CD8-positive, alpha-beta memory T cell (primary cell): ENCODE measurements at regions not wholly inside any gene's neighbourhood (a gene's known extent, or its start where the extent isn't known, plus 50 kb on each side); places are given as distances from the start of the nearest gene placed in this dataset.

Experiments used
- CTCF ChIA-PET: fragments of 350-600 bp; sonication (Branson Sonifier 250); formaldehyde crosslinking; loops from one replicate; lab custom pipeline; 2021; ENCODE audit warnings: antibody characterized with exemption; lab: Charles Lee
- POLR2A ChIA-PET: fragments of 350-600 bp; sonication (Branson Sonifier 250); formaldehyde crosslinking; loops from one replicate; lab custom pipeline; 2021; ENCODE audit warnings: antibody characterized with exemption; lab: Charles Lee
- DNase-seq, 5 donors: peaks; one replicate each; pipeline versions ENCODE4 v3.0.0 to v3.0.0-alpha.2; 2020 to 2022; ENCODE audit warnings: mixed read lengths in 1 of 5
- H3K27ac ChIP-seq: one replicate; pipeline ENCODE4 v1.7.0; 2013; ENCODE audit warnings: low read depth, mild to moderate bottlenecking, low read length, moderate library complexity
- H3K27me3 ChIP-seq: 2 replicates; pipeline ENCODE4 v1.7.0; 2013; ENCODE audit warnings: low read length, mild to moderate bottlenecking; ENCODE audit not compliant: insufficient read depth, poor library complexity, severe bottlenecking
- H3K36me3 ChIP-seq: 2 replicates; pipeline ENCODE4 v1.7.0; 2013; ENCODE audit warnings: mild to moderate bottlenecking, low read length, moderate library complexity; ENCODE audit not compliant: insufficient read depth
- H3K4me1 ChIP-seq: 2 replicates; pipeline ENCODE4 v1.7.0; 2013; ENCODE audit warnings: mild to moderate bottlenecking, low read length, moderate library complexity; ENCODE audit not compliant: insufficient read depth
- H3K4me3 ChIP-seq: 2 replicates; pipeline ENCODE4 v1.7.0; 2013; ENCODE audit warnings: mild to moderate bottlenecking, low read length
- H3K9me3 ChIP-seq: 2 replicates; pipeline ENCODE4 v1.7.0; 2013; ENCODE audit warnings: mild to moderate bottlenecking, low read length
- H3K27ac Mint-ChIP-seq, 8 donors: one replicate each; pipeline ENCODE4 v1.8.0; 2020 to 2021; ENCODE audit warnings: mixed read lengths in 8 of 8, mild to moderate bottlenecking in 6 of 8, inconsistent platforms in 3 of 8, moderate library complexity in 3 of 8
- H3K27me3 Mint-ChIP-seq, 2 donors: one replicate each; pipeline ENCODE4 v1.8.0; 2020 to 2021; ENCODE audit warnings: mixed read lengths in 2 of 2, mild to moderate bottlenecking in 1 of 2, moderate library complexity in 1 of 2
- H3K36me3 Mint-ChIP-seq, 3 donors: one replicate each; pipeline ENCODE4 v1.8.0; 2020 to 2021; ENCODE audit warnings: mixed read lengths in 3 of 3, inconsistent platforms in 1 of 3, mild to moderate bottlenecking in 1 of 3
- H3K4me1 Mint-ChIP-seq, 3 donors: one replicate each; pipeline ENCODE4 v1.8.0; 2020 to 2021; ENCODE audit warnings: mixed read lengths in 3 of 3, inconsistent platforms in 1 of 3, mild to moderate bottlenecking in 1 of 3
- H3K4me3 Mint-ChIP-seq, 7 donors: one replicate each; pipeline ENCODE4 v1.8.0; 2020 to 2021; ENCODE audit warnings: mixed read lengths in 7 of 7, mild to moderate bottlenecking in 6 of 7, moderate library complexity in 4 of 7, inconsistent platforms in 2 of 7
- H3K9me3 Mint-ChIP-seq, 5 donors: one replicate each; pipeline ENCODE4 v1.8.0; 2020 to 2022; ENCODE audit warnings: mixed read lengths in 5 of 5, mild to moderate bottlenecking in 3 of 5, moderate library complexity in 2 of 5, inconsistent platforms in 1 of 5

DNA sequence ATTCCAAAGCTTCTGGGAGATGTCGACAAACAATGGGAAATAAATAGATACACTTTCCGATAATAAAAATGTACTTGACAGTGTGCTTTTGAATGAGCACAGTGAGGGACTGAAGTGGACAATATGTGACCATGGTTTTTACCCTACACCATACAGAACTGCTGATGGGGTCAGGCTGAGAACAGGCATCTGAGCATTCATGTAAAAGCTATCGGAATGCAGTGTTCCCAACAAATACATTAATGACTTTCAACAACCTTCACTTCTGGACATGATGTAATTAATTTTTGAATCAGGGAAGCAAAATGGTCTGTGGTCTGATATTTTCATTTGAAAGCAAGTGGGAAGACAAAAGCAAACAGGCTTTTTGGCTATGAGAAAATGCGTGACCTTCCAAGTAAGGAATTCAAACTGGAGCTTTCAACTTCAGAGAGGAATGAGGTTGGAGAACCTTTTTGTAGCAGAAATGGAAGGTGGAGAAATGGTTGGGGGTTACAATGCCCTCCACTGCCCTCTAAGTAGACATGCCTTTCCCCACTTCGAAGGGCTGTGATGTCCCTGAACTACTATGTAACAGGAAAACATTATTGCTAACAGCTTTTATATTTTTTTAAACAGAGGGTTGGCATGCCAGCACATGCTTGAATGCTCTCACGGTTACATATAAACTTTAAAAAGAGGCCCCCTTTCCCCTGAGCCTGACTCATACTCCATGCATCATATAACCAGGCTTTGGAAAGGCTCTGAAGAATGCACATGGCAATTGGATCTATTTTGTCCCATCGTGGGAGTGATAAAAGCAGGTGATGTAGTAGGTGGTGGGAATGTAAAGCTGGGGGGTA lies 203.5 kb upstream of the CITED2 start:
- Mint-ChIP-seq H3K36me3 (no peaks in the 10 kb centered on the region), H3K27me3 (no peaks in the 10 kb centered on the region), H3K27ac (no peak overlapping the region), H3K9me3 (no peaks in the 10 kb centered on the region), H3K4me3 (no peak overlapping the region), H3K4me1 (peaks cover 14 to 21% (median 18%) of the 10 kb centered on the region in 3 donors)
- H3K4me3 ChIP-seq = no peak overlapping the region
- no peak overlapping the region for H3K27ac ChIP-seq
- ChIA-PET CTCF (interaction anchor here (0.9 kb wide), 1 partner anchor 9 kb away, joined by 3 read pairs; no protein-coding TSS in a partner anchor), POLR2A (no interaction called here)
- peaks cover 12% of the 10 kb centered on the region for H3K4me1 ChIP-seq
- H3K9me3 ChIP-seq = no peaks in the 10 kb centered on the region
- no peaks in the 10 kb centered on the region for H3K27me3 ChIP-seq
- DNase-seq = no peak
- no peaks in the 10 kb centered on the region for H3K36me3 ChIP-seq

DNA sequence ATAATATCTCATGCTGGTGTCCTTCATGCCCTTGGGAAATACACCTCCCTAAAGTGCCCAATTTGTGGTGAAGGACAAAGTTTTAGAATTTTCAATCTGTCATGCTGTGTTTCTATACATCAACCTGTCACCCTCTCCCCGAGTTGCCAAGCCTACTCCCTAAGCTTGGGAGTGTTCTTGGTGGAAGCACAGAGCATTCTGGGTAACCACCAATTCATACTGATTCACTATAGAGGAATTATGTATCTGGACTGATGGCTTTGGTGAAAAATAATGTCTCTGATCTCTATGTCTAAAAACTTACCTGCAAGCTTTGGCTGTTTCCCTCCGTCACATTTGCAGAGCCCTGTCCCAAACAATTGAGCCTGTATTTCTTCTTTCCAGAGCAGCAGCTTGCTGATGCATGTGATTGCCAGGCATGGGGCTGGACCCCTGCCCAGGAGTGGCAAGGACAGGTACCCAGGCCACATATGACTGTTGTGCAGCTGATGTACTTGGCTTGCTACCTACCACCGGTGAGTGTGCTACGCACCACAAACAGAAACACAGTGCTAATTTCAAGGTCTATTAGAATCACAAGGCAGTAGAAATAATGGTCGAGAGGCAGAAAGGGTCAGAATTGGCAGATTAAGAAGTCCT lies 202.8 kb upstream of the CITED2 start:
- ChIA-PET POLR2A (interaction anchor here (0.6 kb wide), 1 partner anchor 799 kb away, joined by 3 read pairs; no protein-coding TSS in a partner anchor), CTCF (interaction anchor here (0.9 kb wide), 1 partner anchor 8 kb away, joined by 3 read pairs; no protein-coding TSS in a partner anchor)
- Mint-ChIP-seq H3K4me3 (no peak overlapping the region), H3K9me3 (no peaks in the 10 kb centered on the region), H3K27me3 (no peaks in the 10 kb centered on the region), H3K36me3 (no peaks in the 10 kb centered on the region), H3K27ac (peak overlapping the region in 1 of 8 donors; percentile 10), H3K4me1 (peaks cover 14 to 21% (median 18%) of the 10 kb centered on the region in 3 donors)
- H3K27me3 ChIP-seq = no peaks in the 10 kb centered on the region
- H3K4me1 ChIP-seq = peaks cover 12% of the 10 kb centered on the region
- no peak overlapping the region for H3K27ac ChIP-seq
- H3K4me3 ChIP-seq = no peak overlapping the region
- DNase-seq = no peak
- no peaks in the 10 kb centered on the region for H3K9me3 ChIP-seq
- H3K36me3 ChIP-seq = no peaks in the 10 kb centered on the region

DNA sequence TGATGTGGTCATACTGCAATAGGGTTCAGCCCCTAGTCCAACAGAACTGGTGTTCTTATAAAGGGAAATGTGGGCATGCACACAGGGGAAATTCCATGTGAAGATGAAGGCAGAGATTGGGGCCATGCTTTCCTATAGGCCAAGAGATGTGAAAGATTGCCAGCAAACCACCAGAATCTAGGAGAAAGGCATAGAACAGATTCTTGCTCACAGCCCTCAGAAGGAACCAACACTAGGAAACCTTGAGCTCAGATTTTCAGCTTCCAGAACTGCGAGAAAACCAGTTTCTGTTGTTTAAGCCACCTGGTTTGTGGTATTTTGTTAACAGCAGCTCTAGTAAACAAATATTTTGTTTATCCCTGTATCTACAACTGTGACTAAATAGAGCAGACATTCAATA lies 197.6 kb upstream of the CITED2 start:
- Mint-ChIP-seq H3K27ac (no peak overlapping the region), H3K9me3 (no peaks in the 10 kb centered on the region), H3K4me1 (peaks cover 0 to 7% (median 0%) of the 10 kb centered on the region in 3 donors), H3K4me3 (no peak overlapping the region), H3K27me3 (no peaks in the 10 kb centered on the region), H3K36me3 (peaks cover 0 to 2% (median 0%) of the 10 kb centered on the region in 3 donors)
- Histone ChIP-seq H3K4me3 (no peak overlapping the region), H3K36me3 (no peaks in the 10 kb centered on the region), H3K9me3 (no peaks in the 10 kb centered on the region), H3K27me3 (no peaks in the 10 kb centered on the region), H3K27ac (no peak overlapping the region), H3K4me1 (no peaks in the 10 kb centered on the region)
- ChIA-PET CTCF (no interaction called here), POLR2A (no interaction called here)
- no peak for DNase-seq

DNA sequence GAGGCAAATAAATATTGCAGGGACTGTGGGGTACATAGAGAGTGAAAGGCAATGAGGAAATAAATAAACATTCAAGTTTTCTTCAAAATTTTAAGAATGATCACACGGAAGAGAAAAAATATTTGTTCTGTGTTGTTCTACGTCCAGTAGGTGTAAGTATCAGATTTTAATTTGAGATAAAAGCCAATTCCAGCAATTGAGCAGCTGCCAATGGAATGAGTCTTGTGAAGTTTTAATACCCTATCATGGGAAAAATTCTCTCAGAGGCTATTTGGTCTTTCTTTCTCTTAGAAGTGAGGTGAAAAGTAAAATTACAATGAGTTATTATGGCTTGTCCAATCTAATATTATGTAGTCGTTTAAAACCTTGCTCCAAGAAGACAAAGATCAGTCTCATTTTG lies 195.7 kb upstream of the CITED2 start:
- H3K36me3 ChIP-seq = no peaks in the 10 kb centered on the region
- no peaks in the 10 kb centered on the region for H3K9me3 Mint-ChIP-seq
- H3K27ac ChIP-seq = no peak overlapping the region
- H3K4me1 Mint-ChIP-seq = peaks cover 0 to 7% (median 0%) of the 10 kb centered on the region in 3 donors
- H3K36me3 Mint-ChIP-seq = peaks cover 0 to 2% (median 0%) of the 10 kb centered on the region in 3 donors
- no peaks in the 10 kb centered on the region for H3K4me1 ChIP-seq
- H3K27me3 ChIP-seq = no peaks in the 10 kb centered on the region
- ChIA-PET CTCF (no interaction called here), POLR2A (no interaction called here)
- no peak for DNase-seq
- H3K27ac Mint-ChIP-seq = no peak overlapping the region
- no peaks in the 10 kb centered on the region for H3K9me3 ChIP-seq
- H3K4me3 Mint-ChIP-seq = no peak overlapping the region
- no peak overlapping the region for H3K4me3 ChIP-seq
- H3K27me3 Mint-ChIP-seq = no peaks in the 10 kb centered on the region

DNA sequence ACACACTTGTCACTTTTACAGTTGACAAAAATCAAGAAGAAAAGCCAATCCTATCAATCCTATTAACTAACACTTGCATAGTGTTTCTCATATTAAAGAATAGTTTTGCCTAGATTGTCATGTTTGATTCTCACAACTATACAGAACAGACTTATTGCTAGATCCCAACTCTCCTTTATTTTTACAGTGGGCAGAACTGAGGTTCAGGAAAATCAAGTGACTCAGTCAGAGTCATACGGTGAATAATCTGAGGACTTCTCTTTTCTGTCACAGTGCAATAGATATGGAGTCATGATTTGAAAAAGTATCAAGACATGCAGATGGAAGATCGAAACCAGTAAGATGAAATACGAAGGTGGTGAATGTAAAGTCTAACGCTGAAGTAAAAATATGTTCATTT lies 195.1 kb upstream of the CITED2 start:
- Histone ChIP-seq H3K4me1 (no peaks in the 10 kb centered on the region), H3K27me3 (no peaks in the 10 kb centered on the region), H3K9me3 (no peaks in the 10 kb centered on the region), H3K27ac (no peak overlapping the region), H3K36me3 (no peaks in the 10 kb centered on the region), H3K4me3 (no peak overlapping the region)
- no peak for DNase-seq
- CTCF ChIA-PET = interaction anchor here (1.1 kb wide), 1 partner anchor 8 kb away, joined by 3 read pairs; no protein-coding TSS in a partner anchor
- Mint-ChIP-seq H3K9me3 (no peaks in the 10 kb centered on the region), H3K36me3 (peaks cover 0 to 2% (median 0%) of the 10 kb centered on the region in 3 donors), H3K4me1 (peaks cover 0 to 7% (median 0%) of the 10 kb centered on the region in 3 donors), H3K4me3 (no peak overlapping the region), H3K27me3 (no peaks in the 10 kb centered on the region), H3K27ac (peak overlapping the region in 1 of 8 donors; percentile 19)
- POLR2A ChIA-PET = no interaction called here

DNA sequence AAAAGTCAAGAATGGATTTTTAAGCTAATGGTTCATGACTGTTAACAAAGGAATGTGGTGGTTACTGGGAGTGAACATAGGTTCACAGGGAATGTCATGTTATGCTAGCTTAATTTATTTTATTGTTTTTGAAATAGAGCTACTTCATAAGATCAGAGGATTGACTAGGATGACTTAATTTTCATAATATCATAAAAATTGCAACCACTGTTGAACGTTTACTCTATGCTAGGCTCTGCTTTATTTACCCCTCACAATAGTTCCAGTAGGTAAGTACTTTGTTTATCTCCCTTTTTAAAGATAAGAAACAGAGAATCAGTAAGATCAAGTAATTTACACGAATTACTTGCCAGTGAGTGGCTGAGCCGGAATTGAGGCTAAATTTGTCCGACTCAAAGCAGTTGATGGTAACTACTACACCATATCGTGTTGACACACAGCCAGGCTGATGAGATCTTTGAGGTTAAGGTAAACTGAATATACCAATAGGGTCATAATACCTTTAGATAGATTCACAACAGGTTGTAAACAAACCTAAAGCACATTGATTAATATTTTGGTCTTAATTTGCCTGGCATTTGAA lies 194.6 kb upstream of the CITED2 start:
- H3K9me3 Mint-ChIP-seq = no peaks in the 10 kb centered on the region
- peaks cover 0 to 2% (median 0%) of the 10 kb centered on the region in 3 donors for H3K36me3 Mint-ChIP-seq
- H3K27me3 Mint-ChIP-seq = no peaks in the 10 kb centered on the region
- no peaks in the 10 kb centered on the region for H3K27me3 ChIP-seq
- H3K36me3 ChIP-seq = no peaks in the 10 kb centered on the region
- POLR2A ChIA-PET = no interaction called here
- DNase-seq = no peak
- H3K27ac Mint-ChIP-seq = peak overlapping the region in 1 of 8 donors; percentile 19
- no peaks in the 10 kb centered on the region for H3K9me3 ChIP-seq
- H3K4me1 Mint-ChIP-seq = peaks cover 0 to 7% (median 0%) of the 10 kb centered on the region in 3 donors
- H3K27ac ChIP-seq = no peak overlapping the region
- no peak overlapping the region for H3K4me3 ChIP-seq
- CTCF ChIA-PET = interaction anchor here (1.1 kb wide), 1 partner anchor 8 kb away, joined by 3 read pairs; no protein-coding TSS in a partner anchor
- no peaks in the 10 kb centered on the region for H3K4me1 ChIP-seq
- H3K4me3 Mint-ChIP-seq = no peak overlapping the region

DNA sequence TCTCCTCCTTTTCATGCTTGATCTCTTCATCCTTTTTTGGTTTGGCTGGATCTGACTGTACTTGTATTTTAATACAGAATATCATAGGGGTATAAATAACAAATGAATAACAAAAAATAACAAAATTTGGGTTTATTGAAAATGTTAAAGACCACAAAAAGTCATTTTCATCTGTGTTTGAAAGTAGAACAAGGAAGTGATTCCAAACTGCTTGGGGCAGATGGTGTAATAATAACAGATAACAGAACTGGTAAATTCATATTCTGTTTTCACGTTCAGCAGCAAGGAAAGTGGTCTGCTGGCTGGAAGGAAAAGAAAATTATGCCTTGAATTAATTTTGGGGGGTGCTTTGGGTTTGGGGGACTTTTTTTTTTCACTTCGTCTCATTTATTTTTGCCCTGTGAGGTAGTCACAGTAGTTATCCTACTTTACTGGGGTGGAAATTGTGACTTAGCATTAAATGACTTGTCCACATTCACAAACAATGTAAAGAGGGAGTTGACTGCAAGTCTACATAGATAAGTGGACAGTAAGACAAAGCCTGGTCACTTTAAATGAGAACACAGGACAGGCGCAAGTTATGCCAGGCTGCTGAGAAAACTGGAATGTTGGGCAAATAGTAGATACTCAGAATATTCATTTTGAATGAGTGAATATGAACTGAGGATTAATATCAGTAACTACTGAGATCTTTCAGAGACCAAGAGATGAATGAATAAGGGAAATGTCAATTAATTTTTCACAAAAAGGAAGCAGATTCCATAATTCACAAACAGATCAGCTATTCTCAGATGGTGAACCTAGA lies 193.9 kb upstream of the CITED2 start:
- DNase-seq = no peak
- no peak overlapping the region for H3K4me3 ChIP-seq
- no peaks in the 10 kb centered on the region for H3K36me3 ChIP-seq
- no peaks in the 10 kb centered on the region for H3K27me3 Mint-ChIP-seq
- H3K4me3 Mint-ChIP-seq = no peak overlapping the region
- H3K4me1 Mint-ChIP-seq = peaks cover 0 to 7% (median 0%) of the 10 kb centered on the region in 3 donors
- ChIA-PET CTCF (interaction anchor here (1.1 kb wide), 1 partner anchor 9 kb away, joined by 3 read pairs; no protein-coding TSS in a partner anchor), POLR2A (no interaction called here)
- H3K9me3 ChIP-seq = no peaks in the 10 kb centered on the region
- no peak overlapping the region for H3K27ac ChIP-seq
- H3K27ac Mint-ChIP-seq = no peak overlapping the region
- H3K36me3 Mint-ChIP-seq = peaks cover 0 to 2% (median 0%) of the 10 kb centered on the region in 3 donors
- no peaks in the 10 kb centered on the region for H3K27me3 ChIP-seq
- no peaks in the 10 kb centered on the region for H3K4me1 ChIP-seq
- no peaks in the 10 kb centered on the region for H3K9me3 Mint-ChIP-seq
